Karpas-422 (cell line): ENCODE measurements at regions not wholly inside any gene's neighbourhood (a gene's known extent, or its start where the extent isn't known, plus 50 kb on each side); places are given as distances from the start of the nearest gene placed in this dataset.

Source experiments
- DNase-seq: peaks from one replicate; pipeline ENCODE4 v3.0.0-alpha.2; 2015
- H2AFZ ChIP-seq: fragments of 200-600 bp; sonication (generic); 2 replicates; pipeline ENCODE4 v1.6.1; 2014; ENCODE audit warnings: antibody characterized with exemption, low read length, mixed read lengths
- H3K27ac ChIP-seq: fragments of 200-600 bp; sonication (generic); 2 replicates; pipeline ENCODE4 v1.5.1; 2014; ENCODE audit warnings: mild to moderate bottlenecking, low read length, moderate library complexity
- H3K27me3 ChIP-seq: fragments of 200-600 bp; sonication (generic); 2 replicates; pipeline ENCODE4 v1.6.1; 2014; ENCODE audit warnings: low read length, mixed read lengths
- H3K36me3 ChIP-seq: fragments of 200-600 bp; sonication (generic); 2 replicates; pipeline ENCODE4 v1.6.1; 2014; ENCODE audit warnings: low read length, mixed read lengths; ENCODE audit not compliant: insufficient read depth
- H3K4me1 ChIP-seq: fragments of 200-600 bp; sonication (generic); 2 replicates; pipeline ENCODE4 v1.6.1; 2014; ENCODE audit warnings: mild to moderate bottlenecking, low read length, mixed read lengths
- H3K4me2 ChIP-seq: fragments of 200-600 bp; sonication (generic); 2 replicates; pipeline ENCODE4 v1.6.1; 2014; ENCODE audit warnings: low read length, low read depth, mild to moderate bottlenecking; ENCODE audit not compliant: poor library complexity, severe bottlenecking
- H3K4me3 ChIP-seq: fragments of 200-600 bp; sonication (generic); 2 replicates; pipeline ENCODE4 v1.5.1; 2014; ENCODE audit warnings: mild to moderate bottlenecking, antibody characterized with exemption, low read length, mixed read lengths
- H3K79me2 ChIP-seq: fragments of 200-600 bp; sonication (generic); 2 replicates; pipeline ENCODE4 v1.6.1; 2014; ENCODE audit warnings: mild to moderate bottlenecking, low read length, mixed read lengths
- H3K9ac ChIP-seq: fragments of 200-600 bp; sonication (generic); 2 replicates; pipeline ENCODE4 v1.6.0; 2014; ENCODE audit warnings: low read length
- H3K9me2 ChIP-seq: fragments of 200-600 bp; sonication (generic), shearing (Covaris generic); replicated peaks from 2 replicates; pipeline ENCODE4 v1.6.0; 2014; ENCODE audit warnings: mild to moderate bottlenecking, low read length, moderate library complexity; ENCODE audit not compliant: insufficient read depth
- H3K9me3 ChIP-seq: fragments of 300-700, 200-600 bp; sonication (generic); 2 replicates; pipeline ENCODE4 v1.6.1; 2014; ENCODE audit warnings: low read length, mixed read lengths
- H4K20me1 ChIP-seq: fragments of 200-600 bp; sonication (generic); 2 replicates; pipeline ENCODE4 v1.6.1; 2014; ENCODE audit warnings: mild to moderate bottlenecking, antibody characterized with exemption, low read length, low read depth; ENCODE audit not compliant: insufficient read depth

GRCh38 chr10:3893901-3894563 lies 109.0 kb upstream of the KLF6 start:
- no peaks in the 10 kb centered on the region for H3K27me3 ChIP-seq
- no peak overlapping the region for H3K9ac ChIP-seq
- no peak for DNase-seq
- H3K36me3 ChIP-seq: no peaks in the 10 kb centered on the region
- H3K27ac ChIP-seq: no peak overlapping the region
- H3K9me3 ChIP-seq: no peaks in the 10 kb centered on the region
- no peaks in the 10 kb centered on the region for H3K4me1 ChIP-seq
- H2AFZ ChIP-seq: no peak overlapping the region
- no peaks in the 10 kb centered on the region for H4K20me1 ChIP-seq
- H3K4me2 ChIP-seq: no peak overlapping the region
- no peaks in the 10 kb centered on the region for H3K9me2 ChIP-seq
- no peak overlapping the region for H3K4me3 ChIP-seq
- no peaks in the 10 kb centered on the region for H3K79me2 ChIP-seq

DNA sequence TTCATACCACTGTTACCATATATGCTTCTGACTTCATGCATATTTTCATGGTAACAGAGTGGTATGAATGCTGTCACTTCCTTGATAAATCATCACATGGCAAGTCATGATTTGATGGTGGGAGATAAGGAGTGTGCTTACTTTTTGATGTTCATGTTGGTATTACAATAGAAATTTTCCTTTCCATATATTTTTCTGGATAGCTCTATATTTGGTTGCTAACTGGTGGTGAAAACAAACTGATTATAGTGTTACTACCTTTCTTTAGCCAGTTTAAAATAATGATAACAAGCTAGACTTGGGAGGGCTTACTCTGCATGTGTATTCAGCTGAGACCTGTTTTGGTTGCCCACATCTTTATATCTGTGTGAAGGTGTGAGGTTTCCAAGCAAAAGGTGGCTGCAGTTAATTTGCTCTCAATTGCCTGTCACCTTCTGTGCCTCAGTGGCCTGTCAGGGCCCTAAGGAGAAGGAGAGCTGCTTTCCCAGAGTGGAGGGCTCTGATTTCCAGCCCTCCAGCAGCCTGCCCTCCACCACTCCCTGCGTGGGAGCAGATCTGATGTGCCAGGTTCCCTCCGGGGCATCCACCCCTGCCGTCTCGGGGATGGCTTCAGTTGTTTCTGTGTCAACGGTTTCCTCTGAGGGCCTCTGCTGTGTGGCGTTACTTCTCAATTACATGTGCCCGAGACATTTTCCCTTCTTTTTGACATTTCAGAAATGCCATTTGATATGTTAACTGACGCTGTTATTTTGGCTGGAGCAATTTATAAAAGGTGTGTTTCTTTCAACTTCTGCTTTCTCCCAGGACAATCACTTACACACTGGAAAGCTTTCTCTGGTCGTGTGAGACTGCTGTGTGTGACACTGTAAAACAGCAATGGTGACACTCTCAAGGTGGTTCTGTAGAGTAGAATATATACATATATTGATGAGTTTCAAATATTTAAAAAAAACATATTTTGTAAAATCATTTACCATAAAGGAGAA lies 107.7 kb upstream of the KLF6 start:
- Histone ChIP-seq H3K9me3 (no peaks in the 10 kb centered on the region), H2AFZ (no peak overlapping the region), H3K79me2 (no peaks in the 10 kb centered on the region), H4K20me1 (no peaks in the 10 kb centered on the region), H3K4me1 (no peaks in the 10 kb centered on the region), H3K9me2 (no peaks in the 10 kb centered on the region), H3K9ac (no peak overlapping the region), H3K36me3 (no peaks in the 10 kb centered on the region), H3K4me3 (no peak overlapping the region), H3K27ac (no peak overlapping the region), H3K27me3 (no peaks in the 10 kb centered on the region), H3K4me2 (no peak overlapping the region)
- no peak for DNase-seq

GRCh38 chr10:3891396-3891795 lies 106.4 kb upstream of the KLF6 start:
- no peaks in the 10 kb centered on the region for H3K9me3 ChIP-seq
- H3K4me3 ChIP-seq: no peak overlapping the region
- no peak overlapping the region for H3K4me2 ChIP-seq
- H3K9ac ChIP-seq: no peak overlapping the region
- H2AFZ ChIP-seq: no peak overlapping the region
- H3K4me1 ChIP-seq: no peaks in the 10 kb centered on the region
- H3K27ac ChIP-seq: no peak overlapping the region
- H3K36me3 ChIP-seq: no peaks in the 10 kb centered on the region
- H4K20me1 ChIP-seq: no peaks in the 10 kb centered on the region
- no peaks in the 10 kb centered on the region for H3K27me3 ChIP-seq
- DNase-seq: no peak
- H3K9me2 ChIP-seq: no peaks in the 10 kb centered on the region
- no peaks in the 10 kb centered on the region for H3K79me2 ChIP-seq

DNA sequence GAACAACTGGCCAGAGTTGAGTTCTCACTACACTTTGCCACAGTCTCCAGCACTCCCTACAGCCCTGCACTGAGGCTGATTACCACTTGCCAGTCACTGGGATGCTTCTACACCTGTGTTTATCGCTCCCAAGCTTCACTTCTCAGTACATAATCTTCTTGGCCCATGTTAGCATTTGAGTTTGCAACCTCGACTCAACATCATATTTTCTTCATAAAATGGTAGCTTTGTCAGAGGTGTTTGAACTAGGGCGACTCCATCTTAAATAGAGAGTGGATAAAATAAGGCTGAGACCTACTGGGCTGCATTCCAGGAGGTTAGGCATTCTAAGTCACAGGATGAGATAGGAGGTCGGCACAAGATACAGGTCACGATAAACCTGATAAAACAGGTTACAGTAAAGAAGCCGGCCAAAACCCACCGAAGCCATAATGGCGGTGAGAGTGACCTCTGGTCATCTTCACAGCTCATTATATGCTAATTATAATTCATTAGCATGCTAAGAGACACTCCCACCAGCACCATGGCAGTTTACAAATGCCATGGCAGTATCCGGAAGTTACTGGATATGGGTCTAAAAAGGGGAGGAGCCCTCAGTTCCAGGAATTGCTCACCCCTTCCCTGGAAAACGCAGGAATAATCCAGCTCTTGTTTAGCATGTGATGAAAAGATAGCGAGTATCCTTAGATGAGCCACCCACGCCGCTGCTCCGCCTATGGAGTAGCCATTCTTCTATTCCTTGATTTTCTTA lies 105.8 kb upstream of the KLF6 start:
- Histone ChIP-seq H3K9ac (no peak overlapping the region), H3K4me1 (no peaks in the 10 kb centered on the region), H3K79me2 (no peaks in the 10 kb centered on the region), H3K27ac (no peak overlapping the region), H3K9me2 (no peaks in the 10 kb centered on the region), H3K9me3 (no peaks in the 10 kb centered on the region), H3K27me3 (no peaks in the 10 kb centered on the region), H3K4me2 (no peak overlapping the region), H2AFZ (no peak overlapping the region), H3K4me3 (no peak overlapping the region), H3K36me3 (no peaks in the 10 kb centered on the region), H4K20me1 (no peaks in the 10 kb centered on the region)
- DNase-seq: no peak

DNA sequence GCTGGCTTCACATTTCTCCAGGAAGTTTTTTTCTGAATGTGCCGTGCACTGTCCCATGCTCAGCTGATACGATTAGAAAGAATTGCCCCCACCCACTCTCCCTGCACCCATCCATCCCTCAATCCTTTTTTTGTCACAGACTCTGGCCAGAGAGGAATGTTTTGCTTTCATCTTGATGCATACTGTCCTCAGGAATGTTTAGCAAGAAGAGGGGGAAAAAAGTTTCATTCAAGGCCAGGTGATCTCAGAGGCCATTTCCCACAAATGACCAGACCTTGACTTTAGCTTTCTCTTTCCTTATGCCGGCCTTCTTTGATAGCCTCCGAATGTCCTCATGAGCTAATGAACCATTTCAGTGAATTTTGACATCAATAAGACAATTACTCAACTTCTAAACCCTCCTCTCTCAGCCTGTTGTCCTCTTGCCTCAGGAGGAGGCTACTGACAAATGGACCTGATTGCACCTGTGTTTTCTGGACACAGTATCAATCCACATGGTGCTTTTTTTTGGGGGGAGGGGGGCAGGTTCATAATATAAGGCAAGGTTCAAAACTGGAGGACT lies 105.0 kb upstream of the KLF6 start:
- no peaks in the 10 kb centered on the region for H3K9me2 ChIP-seq
- no peak overlapping the region for H2AFZ ChIP-seq
- no peak overlapping the region for H3K27ac ChIP-seq
- DNase-seq: no peak
- H3K4me1 ChIP-seq: no peaks in the 10 kb centered on the region
- H3K27me3 ChIP-seq: no peaks in the 10 kb centered on the region
- H3K36me3 ChIP-seq: no peaks in the 10 kb centered on the region
- no peak overlapping the region for H3K4me2 ChIP-seq
- H4K20me1 ChIP-seq: no peaks in the 10 kb centered on the region
- no peak overlapping the region for H3K9ac ChIP-seq
- H3K9me3 ChIP-seq: no peaks in the 10 kb centered on the region
- H3K79me2 ChIP-seq: no peaks in the 10 kb centered on the region
- H3K4me3 ChIP-seq: no peak overlapping the region

DNA sequence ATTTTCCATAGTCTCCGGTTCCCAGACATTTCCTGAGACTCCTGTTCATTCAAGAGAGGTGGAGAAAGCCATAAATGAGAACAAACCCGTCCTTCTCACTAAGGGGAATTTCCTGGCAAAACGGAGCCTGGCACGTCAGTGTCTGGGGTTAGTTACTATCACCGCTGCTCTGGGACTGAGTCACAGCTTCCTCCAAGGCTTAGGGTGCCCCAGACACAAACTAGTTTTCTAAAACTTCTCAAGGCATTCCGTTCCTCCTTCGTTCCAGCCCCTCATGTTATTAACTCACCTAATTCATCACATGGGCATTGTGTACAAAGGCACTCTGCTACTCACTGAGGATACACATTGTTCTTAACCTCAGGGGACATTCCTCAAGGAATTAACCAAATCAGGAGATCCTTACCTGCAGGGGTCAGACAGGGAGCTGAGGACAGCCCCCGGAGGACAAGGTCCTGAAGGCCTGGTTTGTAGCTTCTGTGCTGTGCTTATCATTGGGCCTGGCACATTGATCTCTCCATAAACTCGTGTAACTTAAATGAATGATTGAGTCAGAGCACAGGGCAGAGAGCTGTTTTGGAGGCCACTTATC lies 103.0 kb upstream of the KLF6 start:
- no peak overlapping the region for H2AFZ ChIP-seq

GRCh38 chr10:3887404-3887803 lies 102.4 kb upstream of the KLF6 start:
- no peak for DNase-seq
- Histone ChIP-seq H3K27ac (no peak overlapping the region), H3K79me2 (no peaks in the 10 kb centered on the region), H3K4me1 (no peaks in the 10 kb centered on the region), H3K36me3 (no peaks in the 10 kb centered on the region), H3K9ac (no peak overlapping the region), H3K4me2 (no peak overlapping the region), H3K9me2 (no peaks in the 10 kb centered on the region), H3K9me3 (no peaks in the 10 kb centered on the region), H3K4me3 (no peak overlapping the region), H2AFZ (no peak overlapping the region), H4K20me1 (no peaks in the 10 kb centered on the region), H3K27me3 (no peaks in the 10 kb centered on the region)

More for the DNA sequence above, 103.0 kb upstream of the KLF6 start:
- Histone ChIP-seq H3K9me3 (no peaks in the 10 kb centered on the region), H3K27me3 (no peaks in the 10 kb centered on the region), H3K36me3 (no peaks in the 10 kb centered on the region), H4K20me1 (no peaks in the 10 kb centered on the region), H3K27ac (no peak overlapping the region), H3K4me1 (no peaks in the 10 kb centered on the region), H3K9ac (no peak overlapping the region), H3K4me3 (no peak overlapping the region), H3K4me2 (no peak overlapping the region), H3K79me2 (no peaks in the 10 kb centered on the region), H3K9me2 (no peaks in the 10 kb centered on the region)
- no peak for DNase-seq
